ENCODE measurements at regions not wholly inside any gene's neighbourhood (a gene's known extent, or its start where the extent isn't known, plus 50 kb on each side); places are given as distances from the start of the nearest gene placed in this dataset.

- no peak for TF ChIP-seq RAD21 (IDR thresholded peaks at IDR 0.05; ENCODE audit: low read depth)
- no peak for TF ChIP-seq CEBPB (IDR thresholded peaks at IDR 0.05; ENCODE audit: low read depth)
- no peak for TF ChIP-seq POLR2AphosphoS5 (IDR thresholded peaks at IDR 0.05; ENCODE audit: low read depth, low read length)
- no peak for TF ChIP-seq POLR2A (IDR thresholded peaks at IDR 0.05; ENCODE audit: borderline replicate concordance, extremely low read depth, insufficient read depth, insufficient read length)
- no peak for TF ChIP-seq JUND (IDR thresholded peaks at IDR 0.05)
- TF ChIP-seq EZH2 (IDR thresholded peaks at IDR 0.05), result no peak
- no peak for TF ChIP-seq CTCF (IDR thresholded peaks at IDR 0.05 in 2 of 3, conservative IDR thresholded peaks at IDR 0.05 in 1 of 3; ENCODE audit: borderline replicate concordance in 1 of 3, insufficient read depth in 1 of 3, low read depth in 2 of 3, low read length in 2 of 3)
- no peak for TF ChIP-seq SP1 (IDR thresholded peaks at IDR 0.05; ENCODE audit: low read depth)
- no peak for TF ChIP-seq ZBTB33 (IDR thresholded peaks at IDR 0.05; ENCODE audit: extremely low read depth, insufficient replicate concordance, low read length)
- TF ChIP-seq YY1 (IDR thresholded peaks at IDR 0.05; ENCODE audit: extremely low read depth, insufficient replicate concordance, low read depth, low read length), result no peak
- TF ChIP-seq MAX (IDR thresholded peaks at IDR 0.05), result no peak
- TF ChIP-seq ZFX (IDR thresholded peaks at IDR 0.05), result no peak
- TF ChIP-seq FOSL1 (IDR thresholded peaks at IDR 0.05; ENCODE audit: low read depth), result no peak
- TF ChIP-seq REST (IDR thresholded peaks at IDR 0.05; ENCODE audit: low read depth), result no peak
These were observed 108.2 kb upstream of the STK17B start for GRCh38 chr2:196279541-196279940.

All from HCT116 (cell line).